HG03060 (cell line): ENCODE measurements at regions not wholly inside any gene's neighbourhood (a gene's known extent, or its start where the extent isn't known, plus 50 kb on each side); places are given as distances from the start of the nearest gene placed in this dataset.

Experiments
- ATAC-seq: cut with Tn5 transposase; IDR thresholded peaks from one replicate; pipeline ENCODE4 v1.9.1; 2021; ENCODE audit warnings: low read depth, moderate number of reproducible peaks; ENCODE audit not compliant: unreplicated experiment

DNA sequence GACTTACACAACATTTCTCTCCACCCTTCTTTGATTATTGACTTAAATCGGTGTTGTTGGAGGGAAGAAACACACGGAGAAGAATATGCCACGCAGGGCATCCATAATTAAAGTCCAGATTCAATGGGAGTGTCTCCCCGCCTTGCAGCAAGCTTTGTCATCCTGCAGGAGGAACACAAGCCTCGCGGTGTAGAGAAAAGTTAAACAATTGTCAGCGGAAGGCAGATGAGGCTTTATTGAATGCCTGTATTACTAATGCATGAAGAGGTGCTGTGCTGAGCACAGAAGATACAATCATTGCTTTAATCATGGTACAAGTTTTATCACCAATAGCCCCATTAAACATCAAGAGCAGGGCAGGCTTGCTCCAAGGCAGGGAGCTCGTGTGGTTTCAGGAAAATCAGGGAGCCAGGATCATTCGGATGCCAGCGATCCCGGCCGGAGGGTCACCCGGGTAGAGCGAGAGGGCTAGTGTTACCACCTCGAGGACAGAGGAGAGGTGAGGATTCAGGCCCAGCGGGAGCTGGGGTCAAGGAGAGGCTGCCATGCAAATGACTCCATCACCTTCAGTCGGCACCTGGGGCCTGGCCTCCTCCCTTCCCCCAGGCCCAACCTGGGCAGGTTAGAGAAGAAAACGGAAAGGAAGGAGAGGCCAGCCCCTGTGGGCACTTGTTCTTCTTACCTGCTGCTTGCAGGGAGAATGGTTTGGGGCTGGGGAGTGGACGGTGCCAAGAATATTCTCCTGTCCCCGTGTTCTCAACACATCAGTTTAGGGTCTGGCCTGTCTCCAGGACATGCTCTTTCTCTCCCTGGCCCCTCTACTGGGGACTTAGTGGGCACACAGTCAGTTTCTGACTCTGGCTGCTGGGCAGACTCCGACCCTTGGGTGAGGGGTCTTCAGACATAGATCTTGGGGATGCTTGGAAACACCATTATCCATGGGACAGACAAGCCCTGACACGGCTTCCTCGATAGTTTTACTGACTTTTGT, 289.5 kb downstream of the IRX2 start:
- ATAC-seq, result no peak

- ATAC-seq, result no peak
Observed at GRCh38 chr5:2460098-2460497, 291.4 kb downstream of the IRX2 start.

DNA sequence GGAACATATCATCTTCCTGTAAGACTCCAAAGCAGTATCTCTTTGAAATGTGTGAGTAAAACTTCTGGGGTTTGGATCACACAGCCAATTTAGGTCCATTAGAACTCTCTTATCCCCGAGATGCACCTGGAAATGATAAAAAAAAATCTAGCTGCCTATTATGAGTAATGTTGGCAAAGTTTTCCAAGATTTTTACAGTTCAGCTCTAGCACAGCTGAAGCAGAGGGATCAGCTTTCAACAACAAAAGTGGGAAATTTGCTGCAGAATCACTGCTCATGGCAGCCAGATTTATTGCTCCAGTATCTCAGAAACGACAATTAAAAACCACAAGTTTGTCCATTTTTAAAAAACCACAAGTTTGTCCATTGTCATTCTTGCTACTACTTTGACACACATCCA, 292.2 kb downstream of the IRX2 start:
- no peak for ATAC-seq

GRCh38 chr5:2455878-2456277, 295.6 kb downstream of the IRX2 start:
- no peak for ATAC-seq

DNA sequence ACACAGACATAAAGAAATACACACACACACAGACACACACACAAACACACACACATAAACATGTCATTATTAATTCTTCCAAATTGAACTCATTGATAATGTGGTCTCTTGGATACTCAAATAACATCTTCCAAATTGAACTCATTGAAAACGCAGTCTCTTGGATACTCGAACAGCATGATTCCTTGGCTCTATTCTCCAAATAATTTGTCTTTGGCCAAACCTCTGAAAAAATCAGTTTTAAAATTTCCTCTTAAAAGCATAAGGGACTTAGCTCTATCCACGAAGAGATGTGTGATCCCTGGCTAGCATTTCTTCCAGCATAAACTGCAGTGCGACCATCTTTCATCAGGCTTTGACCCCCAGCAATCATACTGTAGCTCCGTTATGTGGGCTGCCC, 296.6 kb downstream of the IRX2 start:
- no peak for ATAC-seq

- ATAC-seq, result no peak
Observed at GRCh38 chr5:2453781-2454180, 297.7 kb downstream of the IRX2 start.

- ATAC-seq, result no peak
Observed at GRCh38 chr5:2451100-2451499, 300.4 kb downstream of the IRX2 start.

- ATAC-seq, result no peak
Observed at GRCh38 chr5:2442496-2443354, 308.8 kb downstream of the IRX2 start.

- no peak for ATAC-seq
Observed at GRCh38 chr5:2441495-2442180, 309.8 kb downstream of the IRX2 start.

GRCh38 chr5:2439608-2440007, 311.9 kb downstream of the IRX2 start:
- ATAC-seq, result no peak

DNA sequence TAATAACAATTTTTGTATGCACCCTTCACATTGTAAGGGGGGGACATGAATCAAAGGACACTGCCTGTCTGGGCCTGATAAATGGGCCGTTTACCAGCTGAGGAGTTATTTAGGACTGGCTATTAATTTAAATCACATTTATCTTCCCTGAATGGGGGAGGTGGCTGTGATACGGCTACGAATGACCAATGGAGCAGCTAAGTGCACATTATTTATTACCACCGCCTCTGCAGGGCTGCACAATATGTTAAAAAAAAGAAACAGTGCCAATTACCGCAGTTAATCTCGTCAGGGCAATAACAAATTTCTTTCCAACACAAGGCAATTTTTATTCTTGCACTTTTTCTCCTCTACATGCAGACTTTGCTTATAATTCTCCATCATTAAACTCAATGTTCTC, 318.4 kb downstream of the IRX2 start:
- ATAC-seq, result no peak

- no peak for ATAC-seq
Observed at GRCh38 chr5:2432076-2432920, 319.2 kb downstream of the IRX2 start.

DNA sequence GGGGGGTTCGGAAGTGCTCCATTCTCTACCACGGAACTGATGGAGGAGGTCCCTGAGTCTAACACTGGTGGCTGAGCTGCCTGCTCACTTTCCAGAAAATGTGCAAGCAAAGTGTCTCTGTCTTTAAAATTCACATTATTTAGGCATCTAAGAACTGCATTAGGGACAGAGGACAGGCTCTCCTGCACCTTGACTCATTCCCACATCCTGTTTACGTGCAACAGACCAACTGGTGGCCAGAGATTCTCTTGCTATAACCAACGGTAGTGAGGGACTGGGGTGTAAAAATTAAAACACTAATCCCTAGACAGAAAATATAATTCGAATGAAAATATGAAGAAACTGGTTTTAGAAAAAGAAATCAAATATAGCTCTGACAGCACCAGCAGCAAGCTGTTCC, 320.9 kb downstream of the IRX2 start:
- ATAC-seq, result no peak

- no peak for ATAC-seq
Observed at GRCh38 chr5:2427983-2428382, 323.5 kb downstream of the IRX2 start.

DNA sequence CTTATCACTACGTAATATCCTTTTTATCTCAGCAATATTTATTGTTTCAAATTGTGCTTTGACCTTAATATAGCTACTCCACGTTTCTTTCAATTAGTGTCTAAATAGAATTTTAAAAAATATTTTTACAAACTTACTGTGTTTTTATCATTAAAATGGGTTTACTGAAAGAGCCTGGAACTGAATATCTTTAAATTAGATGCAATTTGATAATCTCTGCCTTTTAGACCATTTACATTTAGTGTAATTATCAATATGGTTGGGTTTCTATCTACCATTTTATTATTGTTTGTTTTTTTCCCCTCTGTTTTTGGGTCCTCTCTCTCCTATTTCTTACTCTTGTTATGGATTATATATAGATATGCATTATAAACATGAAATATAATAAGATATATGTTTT, 327.8 kb downstream of the IRX2 start:
- ATAC-seq, result no peak

DNA sequence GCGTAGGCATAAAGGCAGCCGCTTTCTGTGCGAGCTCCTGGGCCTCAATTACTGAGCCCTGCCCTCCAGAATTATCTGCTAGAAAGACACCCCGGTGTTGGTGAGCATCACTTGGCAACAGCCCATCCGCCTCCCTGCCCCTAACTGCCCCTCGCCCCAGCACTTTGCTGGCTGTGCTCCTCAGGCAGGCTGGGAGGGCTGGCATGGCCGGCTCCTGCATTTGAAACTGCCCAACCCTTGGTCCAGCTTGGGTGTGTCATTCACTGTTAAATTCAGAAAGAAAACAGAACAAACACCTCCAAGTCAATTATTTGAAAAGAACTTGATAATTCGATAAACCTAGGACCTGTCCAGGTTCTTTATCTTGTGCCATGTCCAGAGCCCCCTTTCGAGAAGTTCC, 334.2 kb downstream of the IRX2 start:
- ATAC-seq, result no peak

GRCh38 chr5:2415678-2416077, 335.8 kb downstream of the IRX2 start:
- ATAC-seq, result no peak

DNA sequence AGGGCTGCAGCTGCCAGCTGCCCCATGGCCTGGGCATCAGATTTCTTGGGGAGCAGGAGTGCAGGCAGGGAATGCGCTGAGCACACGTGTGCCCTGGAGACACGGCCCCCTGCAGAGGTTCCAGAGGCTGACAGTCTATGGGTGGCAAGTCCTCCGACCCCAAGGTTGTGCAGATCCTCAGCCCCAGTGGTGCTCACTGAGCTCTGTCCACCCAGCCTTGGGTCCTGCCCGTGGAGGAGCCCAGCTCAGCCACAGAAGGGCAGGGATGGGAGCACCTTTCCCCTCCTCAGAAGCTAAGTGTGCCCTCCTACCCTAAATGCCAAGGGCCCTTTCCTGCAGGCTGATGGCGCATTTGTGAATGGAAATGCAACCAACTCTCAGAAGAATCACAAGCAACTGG, 341.0 kb downstream of the IRX2 start:
- ATAC-seq, result no peak

DNA sequence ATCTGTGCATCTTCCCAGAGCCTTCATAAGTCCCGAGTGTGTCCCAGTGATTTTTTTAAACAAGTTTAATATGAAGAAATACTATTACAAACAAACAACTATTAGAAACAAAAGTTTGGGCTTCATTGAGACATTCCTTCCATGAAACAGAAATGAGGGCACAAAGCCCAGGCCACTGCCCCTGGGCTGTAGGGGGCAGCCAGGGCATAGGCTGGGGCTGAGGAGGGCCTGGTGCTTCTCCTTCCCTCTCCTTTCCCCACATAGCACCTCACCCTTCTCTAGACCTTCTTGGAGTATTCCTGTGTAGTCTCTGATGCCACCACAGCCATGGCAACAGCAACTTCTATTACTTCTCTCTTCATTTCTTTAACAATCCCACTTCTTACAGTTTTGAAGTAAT, 348.2 kb downstream of the IRX2 start:
- no peak for ATAC-seq

- no peak for ATAC-seq
Observed at GRCh38 chr5:2399804-2400203, 351.7 kb downstream of the IRX2 start.
